ENCODE measurements at regions not wholly inside any gene's neighbourhood (a gene's known extent, or its start where the extent isn't known, plus 50 kb on each side); places are given as distances from the start of the nearest gene placed in this dataset.

DNA sequence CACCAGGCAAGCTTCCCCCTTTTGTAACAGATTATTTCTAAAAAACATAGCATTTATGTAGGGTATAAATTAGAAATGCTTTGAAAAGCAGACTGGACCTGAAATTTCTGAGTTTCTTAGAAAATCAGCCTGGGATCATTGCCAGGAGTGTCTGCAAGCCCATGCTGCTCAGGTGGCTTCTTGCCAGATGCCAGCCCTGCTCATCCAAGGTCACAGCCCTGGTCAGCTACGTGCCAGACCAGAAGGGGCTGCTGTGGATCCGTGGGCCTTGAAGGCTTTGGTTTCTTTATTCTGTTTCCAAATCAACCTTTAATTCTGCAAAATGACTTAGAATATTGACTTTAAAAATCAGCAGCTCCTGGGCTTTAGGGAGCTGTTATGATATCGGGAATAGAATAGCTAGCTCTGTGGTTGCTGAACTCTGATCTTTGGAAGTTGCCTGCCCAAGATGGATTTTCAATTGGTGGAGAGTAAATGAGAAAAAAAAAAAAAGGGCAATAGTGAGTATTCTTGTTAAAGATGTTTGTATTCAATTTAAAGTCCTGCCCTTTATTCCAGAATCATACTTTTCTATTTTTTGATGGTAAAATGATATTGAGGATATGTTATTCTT, 370.1 kb upstream of the ONECUT1 start:
- H3K9me3 ChIP-seq: no peaks in the 10 kb centered on the region
- H3K36me3 ChIP-seq: no peaks in the 10 kb centered on the region
- no peak overlapping the region for H3K27ac ChIP-seq
- peaks cover 3% of the 10 kb centered on the region for H3K27me3 ChIP-seq
- no peak for TF ChIP-seq CTCF (IDR thresholded peaks at IDR 0.05)
- no peak for TF ChIP-seq EP300 (IDR thresholded peaks at IDR 0.05)
- no peak for TF ChIP-seq POLR2AphosphoS5 (IDR thresholded peaks at IDR 0.05)
- TF ChIP-seq POLR2A (IDR thresholded peaks at IDR 0.05): no peak
- no peak overlapping the region for H3K4me3 ChIP-seq
- 60 to 74% methylated on average over 1 to 3 of the region's 3 CpGs for WGBS, 2 donors (ENCODE audit: low coverage in 1 of 2)
- ATAC-seq: no peak
- H3K4me1 ChIP-seq: no peaks in the 10 kb centered on the region

DNA sequence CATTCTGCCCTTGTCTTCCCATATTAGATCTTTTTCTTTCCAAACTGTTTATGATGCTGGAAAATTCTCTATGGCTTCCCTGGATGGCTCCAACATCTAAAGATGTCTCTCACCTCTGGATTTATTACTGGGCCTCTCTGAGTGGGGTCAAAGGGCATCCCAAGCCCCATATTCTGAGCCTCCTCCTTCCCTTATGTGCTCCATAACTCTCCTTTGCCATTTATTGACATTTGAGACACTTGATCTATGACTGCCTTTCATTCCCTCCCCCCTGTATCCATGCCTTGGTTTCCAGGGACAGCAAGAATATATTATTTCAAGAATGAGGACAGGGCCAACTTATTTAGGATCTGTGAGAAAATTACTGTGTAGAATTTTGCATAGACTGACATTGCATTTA, 369.3 kb upstream of the ONECUT1 start:
- Histone ChIP-seq H3K9me3 (no peaks in the 10 kb centered on the region), H3K27ac (no peak overlapping the region), H3K4me3 (no peak overlapping the region), H3K36me3 (no peaks in the 10 kb centered on the region), H3K27me3 (peaks cover 3% of the 10 kb centered on the region), H3K4me1 (no peaks in the 10 kb centered on the region)
- no peak for ATAC-seq
- TF ChIP-seq POLR2AphosphoS5 (IDR thresholded peaks at IDR 0.05): no peak

- Histone ChIP-seq H3K27ac (no peak overlapping the region), H3K4me3 (no peak overlapping the region), H3K27me3 (peaks cover 3% of the 10 kb centered on the region), H3K9me3 (no peaks in the 10 kb centered on the region), H3K36me3 (no peaks in the 10 kb centered on the region), H3K4me1 (no peaks in the 10 kb centered on the region)
- 84 to 87% methylated on average over 3 of the region's 3 CpGs for WGBS, 2 donors (ENCODE audit: low coverage in 1 of 2)
- no peak for ATAC-seq
- TF ChIP-seq POLR2A (IDR thresholded peaks at IDR 0.05) (no peak), POLR2AphosphoS5 (IDR thresholded peaks at IDR 0.05) (no peak), CTCF (IDR thresholded peaks at IDR 0.05) (no peak), EP300 (IDR thresholded peaks at IDR 0.05) (no peak)
Observed at GRCh38 chr15:53158995-53159394, 368.9 kb upstream of the ONECUT1 start.

DNA sequence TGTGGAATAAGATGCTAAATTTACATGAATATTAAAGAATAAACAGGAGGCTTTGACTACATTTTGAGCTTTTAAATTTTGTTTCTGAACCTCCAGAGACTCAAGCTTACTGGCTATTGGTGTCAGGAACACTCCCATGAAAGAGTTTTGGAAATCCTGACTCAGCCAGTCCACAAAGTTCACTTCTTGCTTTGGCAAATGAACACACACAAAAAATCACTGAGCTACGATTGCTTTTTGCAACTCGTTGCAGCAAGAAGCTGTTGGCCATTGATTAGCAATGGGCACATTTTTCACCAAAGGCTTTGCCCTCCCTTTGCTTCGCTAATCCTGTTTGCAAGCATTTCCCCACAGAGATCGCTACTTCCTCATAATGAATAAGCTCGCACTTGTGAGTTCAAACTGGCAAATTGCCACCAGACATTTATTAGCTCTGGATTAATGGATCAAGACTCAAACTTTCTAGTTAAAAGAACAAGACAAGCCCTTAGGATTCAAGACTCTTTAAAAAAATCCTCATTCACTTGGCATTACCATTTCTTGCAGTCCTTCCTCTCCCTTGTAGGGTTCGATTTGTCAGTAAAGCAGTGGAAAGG, 343.2 kb upstream of the ONECUT1 start:
- no peak for TF ChIP-seq POLR2A (IDR thresholded peaks at IDR 0.05)
- TF ChIP-seq EP300 (IDR thresholded peaks at IDR 0.05): no peak
- no peak for TF ChIP-seq CTCF (IDR thresholded peaks at IDR 0.05)
- TF ChIP-seq POLR2AphosphoS5 (IDR thresholded peaks at IDR 0.05): no peak
- Histone ChIP-seq H3K4me3 (no peak overlapping the region), H3K4me1 (no peaks in the 10 kb centered on the region), H3K27me3 (peaks cover 7% of the 10 kb centered on the region), H3K27ac (no peak overlapping the region), H3K9me3 (no peaks in the 10 kb centered on the region), H3K36me3 (no peaks in the 10 kb centered on the region)
- WGBS, 2 donors (ENCODE audit: low coverage in 1 of 2): 47 to 53% methylated on average over 5 to 6 of the region's 6 CpGs
- ATAC-seq: no peak

DNA sequence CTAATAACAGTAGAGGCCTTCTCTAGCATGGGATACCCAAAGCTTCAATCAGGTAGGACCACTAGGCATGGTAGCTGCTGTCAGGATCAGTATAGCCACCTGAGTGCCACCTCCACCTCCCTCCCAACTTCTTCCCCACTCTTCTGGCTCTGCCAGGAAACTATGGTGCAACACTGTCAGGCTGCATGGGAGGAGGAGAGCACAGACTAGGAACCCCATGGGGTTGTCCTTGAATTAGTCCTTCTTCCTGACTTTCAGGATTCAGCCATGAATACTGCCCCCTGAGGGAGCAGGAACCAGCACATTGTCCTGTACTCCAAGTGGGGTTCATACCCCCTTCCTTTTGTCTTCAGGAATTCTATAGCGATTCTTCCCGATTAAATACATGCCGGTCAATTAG, 340.8 kb upstream of the ONECUT1 start:
- H3K27ac ChIP-seq: no peak overlapping the region
- ATAC-seq: no peak
- no peaks in the 10 kb centered on the region for H3K36me3 ChIP-seq
- 84 to 90% methylated on average over 3 of the region's 3 CpGs for WGBS, 2 donors (ENCODE audit: low coverage in 1 of 2)
- TF ChIP-seq POLR2A (IDR thresholded peaks at IDR 0.05) (no peak), POLR2AphosphoS5 (IDR thresholded peaks at IDR 0.05) (no peak), CTCF (IDR thresholded peaks at IDR 0.05) (no peak), EP300 (IDR thresholded peaks at IDR 0.05) (no peak)
- peaks cover 7% of the 10 kb centered on the region for H3K27me3 ChIP-seq
- H3K9me3 ChIP-seq: no peaks in the 10 kb centered on the region
- no peaks in the 10 kb centered on the region for H3K4me1 ChIP-seq
- H3K4me3 ChIP-seq: no peak overlapping the region

Measured in gastroesophageal sphincter (tissue), 4 donors.